Activated T-cell treated with anti-CD3 and anti-CD28 coated beads, Interleukin-2, amount 50 U/mL, for 4 hours (primary cell): ENCODE measurements at regions not wholly inside any gene's neighbourhood (a gene's known extent, or its start where the extent isn't known, plus 50 kb on each side); places are given as distances from the start of the nearest gene placed in this dataset.

Experiments
- ATAC-seq, 2 donors: fragments of 200-7000 bp; cut with Tn5 transposase; one replicate each; pipeline ENCODE4 v1.10.0; 2021
- DNase-seq: peaks from one replicate; pipeline ENCODE4 v3.0.0-alpha.2; 2020
- H3K27me3 Mint-ChIP-seq: one replicate; pipeline ENCODE4 v1.8.0; 2021; ENCODE audit warnings: low read depth, mixed read lengths
- H3K36me3 Mint-ChIP-seq: one replicate; pipeline ENCODE4 v1.8.0; 2022; ENCODE audit warnings: mixed read lengths; ENCODE audit not compliant: insufficient read depth
- H3K4me1 Mint-ChIP-seq: one replicate; pipeline ENCODE4 v1.8.0; 2021; ENCODE audit warnings: low read depth, mixed read lengths
- H3K4me3 Mint-ChIP-seq: one replicate; pipeline ENCODE4 v1.8.0; 2021; ENCODE audit warnings: mild to moderate bottlenecking, moderate library complexity, mixed read lengths
- H3K9me3 Mint-ChIP-seq: one replicate; pipeline ENCODE4 v1.8.0; 2021; ENCODE audit warnings: mixed read lengths

- ATAC-seq, result no peak
- H3K4me3 Mint-ChIP-seq, result no peak overlapping the region
- peaks cover 15% of the 10 kb centered on the region for H3K27me3 Mint-ChIP-seq
- no peaks in the 10 kb centered on the region for H3K4me1 Mint-ChIP-seq
- H3K36me3 Mint-ChIP-seq, result no peaks in the 10 kb centered on the region
- no peaks in the 10 kb centered on the region for H3K9me3 Mint-ChIP-seq
- no peak for DNase-seq
These were observed 161.1 kb downstream of the SNAPC1 start for GRCh38 chr14:61923348-61923747.

- ATAC-seq (no peak), DNase-seq (no peak)
These were observed 162.8 kb downstream of the SNAPC1 start for GRCh38 chr14:61925043-61925442.

GRCh38 chr14:61925732-61926435 lies 163.7 kb downstream of the SNAPC1 start:
- DNase-seq (no peak), ATAC-seq (no peak)
- Mint-ChIP-seq H3K36me3 (no peaks in the 10 kb centered on the region), H3K4me3 (no peak overlapping the region), H3K4me1 (no peaks in the 10 kb centered on the region), H3K9me3 (no peaks in the 10 kb centered on the region), H3K27me3 (peaks cover 8% of the 10 kb centered on the region)

More at GRCh38 chr14:61925043-61925442, 162.8 kb downstream of the SNAPC1 start:
- Mint-ChIP-seq H3K4me3 (no peak overlapping the region), H3K9me3 (no peaks in the 10 kb centered on the region), H3K27me3 (peaks cover 8% of the 10 kb centered on the region), H3K36me3 (no peaks in the 10 kb centered on the region), H3K4me1 (no peaks in the 10 kb centered on the region)

- peaks cover 8% of the 10 kb centered on the region for H3K27me3 Mint-ChIP-seq
- ATAC-seq (no peak), DNase-seq (no peak)
- H3K9me3 Mint-ChIP-seq, result no peaks in the 10 kb centered on the region
- no peaks in the 10 kb centered on the region for H3K36me3 Mint-ChIP-seq
- no peak overlapping the region for H3K4me3 Mint-ChIP-seq
- H3K4me1 Mint-ChIP-seq, result no peaks in the 10 kb centered on the region
These were observed 164.8 kb downstream of the SNAPC1 start for GRCh38 chr14:61927060-61927459.

- no peak overlapping the region for H3K4me3 Mint-ChIP-seq
- H3K4me1 Mint-ChIP-seq, result no peaks in the 10 kb centered on the region
- ATAC-seq (no peak), DNase-seq (no peak)
- no peaks in the 10 kb centered on the region for H3K36me3 Mint-ChIP-seq
- H3K27me3 Mint-ChIP-seq, result peaks cover 8% of the 10 kb centered on the region
- H3K9me3 Mint-ChIP-seq, result no peaks in the 10 kb centered on the region
These were observed 165.3 kb downstream of the SNAPC1 start for GRCh38 chr14:61927520-61927919.

- peaks cover 12% of the 10 kb centered on the region for H3K27me3 Mint-ChIP-seq
These were observed 166.1 kb downstream of the SNAPC1 start for GRCh38 chr14:61928300-61928699.

GRCh38 chr14:61928701-61929100 lies 166.5 kb downstream of the SNAPC1 start:
- no peaks in the 10 kb centered on the region for H3K4me1 Mint-ChIP-seq
- no peak for DNase-seq
- no peaks in the 10 kb centered on the region for H3K9me3 Mint-ChIP-seq
- peaks cover 11% of the 10 kb centered on the region for H3K27me3 Mint-ChIP-seq
- ATAC-seq, result no peak
- H3K4me3 Mint-ChIP-seq, result no peak overlapping the region
- no peaks in the 10 kb centered on the region for H3K36me3 Mint-ChIP-seq

More at GRCh38 chr14:61928300-61928699, 166.1 kb downstream of the SNAPC1 start:
- no peaks in the 10 kb centered on the region for H3K9me3 Mint-ChIP-seq
- no peak for ATAC-seq
- no peaks in the 10 kb centered on the region for H3K36me3 Mint-ChIP-seq
- no peak for DNase-seq
- H3K4me3 Mint-ChIP-seq, result no peak overlapping the region
- H3K4me1 Mint-ChIP-seq, result no peaks in the 10 kb centered on the region

GRCh38 chr14:61929651-61930050 lies 167.4 kb downstream of the SNAPC1 start:
- no peaks in the 10 kb centered on the region for H3K9me3 Mint-ChIP-seq
- H3K4me1 Mint-ChIP-seq, result no peaks in the 10 kb centered on the region
- no peak for DNase-seq
- ATAC-seq, result no peak
- no peak overlapping the region for H3K4me3 Mint-ChIP-seq
- H3K36me3 Mint-ChIP-seq, result no peaks in the 10 kb centered on the region
- peaks cover 11% of the 10 kb centered on the region for H3K27me3 Mint-ChIP-seq

- Mint-ChIP-seq H3K36me3 (no peaks in the 10 kb centered on the region), H3K9me3 (no peaks in the 10 kb centered on the region), H3K4me3 (no peak overlapping the region), H3K27me3 (peaks cover 11% of the 10 kb centered on the region), H3K4me1 (no peaks in the 10 kb centered on the region)
- no peak for DNase-seq
- ATAC-seq, result no peak
These were observed 168.1 kb downstream of the SNAPC1 start for GRCh38 chr14:61930101-61930857.

GRCh38 chr14:61932974-61933373 lies 170.8 kb downstream of the SNAPC1 start:
- no peak for DNase-seq
- peaks cover 23% of the 10 kb centered on the region for H3K27me3 Mint-ChIP-seq

GRCh38 chr14:61934385-61934784 lies 172.2 kb downstream of the SNAPC1 start:
- Mint-ChIP-seq H3K9me3 (no peaks in the 10 kb centered on the region), H3K36me3 (no peaks in the 10 kb centered on the region), H3K4me3 (no peak overlapping the region), H3K4me1 (no peaks in the 10 kb centered on the region), H3K27me3 (peaks cover 20% of the 10 kb centered on the region)
- DNase-seq (no peak), ATAC-seq (peak; percentile 73 to 83)

More at GRCh38 chr14:61932974-61933373, 170.8 kb downstream of the SNAPC1 start:
- no peaks in the 10 kb centered on the region for H3K9me3 Mint-ChIP-seq
- H3K4me3 Mint-ChIP-seq, result no peak overlapping the region
- ATAC-seq, result no peak
- no peaks in the 10 kb centered on the region for H3K36me3 Mint-ChIP-seq
- H3K4me1 Mint-ChIP-seq, result no peaks in the 10 kb centered on the region

- Mint-ChIP-seq H3K4me1 (no peaks in the 10 kb centered on the region), H3K9me3 (no peaks in the 10 kb centered on the region), H3K4me3 (no peak overlapping the region), H3K36me3 (no peaks in the 10 kb centered on the region), H3K27me3 (peaks cover 30% of the 10 kb centered on the region)
- DNase-seq (no peak), ATAC-seq (no peak)
These were observed 177.6 kb downstream of the SNAPC1 start for GRCh38 chr14:61939776-61940175.

- H3K4me1 Mint-ChIP-seq, result no peaks in the 10 kb centered on the region
- ATAC-seq, result no peak
- DNase-seq, result no peak
- no peaks in the 10 kb centered on the region for H3K36me3 Mint-ChIP-seq
- no peak overlapping the region for H3K4me3 Mint-ChIP-seq
- no peaks in the 10 kb centered on the region for H3K9me3 Mint-ChIP-seq
- peaks cover 32% of the 10 kb centered on the region for H3K27me3 Mint-ChIP-seq
These were observed 178.6 kb downstream of the SNAPC1 start for GRCh38 chr14:61940666-61941420.

GRCh38 chr14:61941421-61942150 lies 179.4 kb downstream of the SNAPC1 start:
- Mint-ChIP-seq H3K36me3 (no peaks in the 10 kb centered on the region), H3K4me3 (no peak overlapping the region), H3K27me3 (peaks cover 27% of the 10 kb centered on the region), H3K9me3 (no peaks in the 10 kb centered on the region), H3K4me1 (no peaks in the 10 kb centered on the region)
- ATAC-seq, result no peak
- DNase-seq, result no peak
